WTC11 (cell line): ENCODE measurements at regions not wholly inside any gene's neighbourhood (a gene's known extent, or its start where the extent isn't known, plus 50 kb on each side); places are given as distances from the start of the nearest gene placed in this dataset.

Source experiments
- ATAC-seq: fragments of 200-7000 bp; cut with Tn5 transposase; 2 replicates; pipeline ENCODE4 v1.10.0; 2021; ENCODE audit warnings: mild to moderate bottlenecking, moderate library complexity
- CTCF ChIA-PET: fragments of 300-600 bp; sonication (Branson Sonifier 250); formaldehyde crosslinking; loops from one replicate; lab custom pipeline; 2021; ENCODE audit warnings: antibody characterized with exemption; lab: Charles Lee
- POLR2A ChIA-PET: fragments of 350-600 bp; sonication (Branson Sonifier 250); formaldehyde crosslinking; loops from one replicate; lab custom pipeline; 2021; ENCODE audit warnings: antibody characterized with exemption; lab: Charles Lee
- DNase-seq: peaks from one replicate; pipeline ENCODE4 v3.0.0; 2021; ENCODE audit warnings: low spot score
- H3K27ac Mint-ChIP-seq: 2 replicates; pipeline ENCODE4 v1.8.0; 2021; ENCODE audit warnings: mixed read lengths
- H3K27me3 Mint-ChIP-seq: 2 replicates; pipeline ENCODE4 v1.8.0; 2021; ENCODE audit warnings: low read depth, mild to moderate bottlenecking, moderate library complexity, mixed read lengths
- H3K36me3 Mint-ChIP-seq: 2 replicates; pipeline ENCODE4 v1.8.0; 2021; ENCODE audit warnings: mixed read lengths
- H3K4me1 Mint-ChIP-seq: 2 replicates; pipeline ENCODE4 v1.8.0; 2022; ENCODE audit warnings: mixed read lengths
- H3K4me3 Mint-ChIP-seq: 2 replicates; pipeline ENCODE4 v1.8.0; 2021; ENCODE audit warnings: mild to moderate bottlenecking, moderate library complexity, mixed read lengths
- H3K9me3 Mint-ChIP-seq: 2 replicates; pipeline ENCODE4 v1.8.0; 2021; ENCODE audit warnings: mixed read lengths
- CREM ChIP-seq: sonication (generic); formaldehyde crosslinking; IDR thresholded peaks from 2 replicates; pipeline ENCODE4 v1.8.1; 2022; ENCODE audit warnings: mild to moderate bottlenecking, missing genetic modification reagents, moderate library complexity
- ELF4 ChIP-seq: sonication (generic); formaldehyde crosslinking; IDR thresholded peaks from 2 replicates; pipeline ENCODE4 v1.8.1; 2022; ENCODE audit warnings: low read depth, mild to moderate bottlenecking, moderate library complexity, missing genetic modification reagents
- EMX1 ChIP-seq: fragments of 250-450 bp; sonication (Bioruptor Pico); IDR thresholded peaks from 2 replicates; pipeline ENCODE4 v1.8.0; 2021; ENCODE audit warnings: mild to moderate bottlenecking
- ESRRA ChIP-seq: sonication (generic); formaldehyde crosslinking; IDR thresholded peaks from 2 replicates; pipeline ENCODE4 v1.8.1; 2022; ENCODE audit warnings: mild to moderate bottlenecking, missing genetic modification reagents, borderline replicate concordance
- ETV6 ChIP-seq: sonication (generic); formaldehyde crosslinking; IDR thresholded peaks from 2 replicates; pipeline ENCODE4 v1.8.1; 2022; ENCODE audit warnings: mild to moderate bottlenecking, missing genetic modification reagents
- FOXP1 ChIP-seq: sonication (generic); formaldehyde crosslinking; IDR thresholded peaks from 2 replicates; pipeline ENCODE4 v1.8.0; 2022; ENCODE audit warnings: missing genetic modification reagents, mild to moderate bottlenecking, moderate library complexity, borderline replicate concordance
- MXD4 ChIP-seq: fragments of 250-450 bp; sonication (Bioruptor Pico); IDR thresholded peaks from 2 replicates; pipeline ENCODE4 v1.8.0; 2021; ENCODE audit warnings: mild to moderate bottlenecking, moderate library complexity, borderline replicate concordance
- NFATC4 ChIP-seq: fragments of 250-450 bp; sonication (Bioruptor Pico); IDR thresholded peaks from 2 replicates; pipeline ENCODE4 v1.9.0; 2021; ENCODE audit warnings: mild to moderate bottlenecking
- NFYB ChIP-seq: sonication (generic); formaldehyde crosslinking; conservative IDR thresholded peaks from 2 replicates; pipeline ENCODE4 v1.8.0; 2022; ENCODE audit warnings: low read depth, missing genetic modification reagents
- NR1H2 ChIP-seq: sonication (generic); formaldehyde crosslinking; IDR thresholded peaks from 2 replicates; pipeline ENCODE4 v1.9.0; 2021; ENCODE audit warnings: mild to moderate bottlenecking, moderate library complexity, missing genetic modification reagents
- NR3C1 ChIP-seq: sonication (generic); formaldehyde crosslinking; conservative IDR thresholded peaks from 2 replicates; pipeline ENCODE4 v1.8.1; 2023; ENCODE audit warnings: low read depth, mild to moderate bottlenecking, missing genetic modification reagents
- RELA ChIP-seq: sonication (generic); formaldehyde crosslinking; IDR thresholded peaks from 2 replicates; pipeline ENCODE4 v1.8.1; 2022; ENCODE audit warnings: missing genetic modification reagents, mild to moderate bottlenecking, borderline replicate concordance
- RORB ChIP-seq: fragments of 250-450 bp; sonication (Bioruptor Pico); IDR thresholded peaks from 2 replicates; pipeline ENCODE4 v1.9.0; 2021; ENCODE audit warnings: mild to moderate bottlenecking
- ZBTB21 ChIP-seq: sonication (generic); formaldehyde crosslinking; IDR thresholded peaks from 2 replicates; pipeline ENCODE4 v1.8.1; 2023; ENCODE audit warnings: mild to moderate bottlenecking, missing genetic modification reagents, borderline replicate concordance
- ZNF416 ChIP-seq: fragments of 250-450 bp; sonication (Bioruptor Pico); IDR thresholded peaks from 2 replicates; pipeline ENCODE4 v1.9.0; 2021; ENCODE audit warnings: mild to moderate bottlenecking, inconsistent platforms
- TF ChIP-seq, protein P1 (sequence below): sonication (generic); formaldehyde crosslinking; IDR thresholded peaks from 2 replicates; pipeline ENCODE4 v1.8.1; 2022; ENCODE audit warnings: mild to moderate bottlenecking, moderate library complexity, missing genetic modification reagents
- TF ChIP-seq, protein P2 (sequence below): sonication (generic); formaldehyde crosslinking; IDR thresholded peaks from 2 replicates; pipeline ENCODE4 v1.8.1; 2023; ENCODE audit warnings: mild to moderate bottlenecking, missing genetic modification reagents
- TF ChIP-seq, protein P3 (sequence below): sonication (generic); formaldehyde crosslinking; IDR thresholded peaks from 2 replicates; pipeline ENCODE4 v1.8.0; 2022; ENCODE audit warnings: mild to moderate bottlenecking, missing genetic modification reagents
- TF ChIP-seq, protein P4 (sequence below): sonication (generic); formaldehyde crosslinking; conservative IDR thresholded peaks from 2 replicates; pipeline ENCODE4 v1.8.1; 2023; ENCODE audit warnings: mild to moderate bottlenecking, low read depth, missing genetic modification reagents, moderate library complexity
- TF ChIP-seq, protein P5 (sequence below): sonication (generic); formaldehyde crosslinking; IDR thresholded peaks from 2 replicates; pipeline ENCODE4 v1.8.1; 2023; ENCODE audit warnings: mild to moderate bottlenecking, moderate library complexity, missing genetic modification reagents
- TF ChIP-seq, protein P6 (sequence below): sonication (generic); formaldehyde crosslinking; IDR thresholded peaks from 2 replicates; pipeline ENCODE4 v1.8.1; 2023; ENCODE audit warnings: mild to moderate bottlenecking, missing genetic modification reagents

DNA sequence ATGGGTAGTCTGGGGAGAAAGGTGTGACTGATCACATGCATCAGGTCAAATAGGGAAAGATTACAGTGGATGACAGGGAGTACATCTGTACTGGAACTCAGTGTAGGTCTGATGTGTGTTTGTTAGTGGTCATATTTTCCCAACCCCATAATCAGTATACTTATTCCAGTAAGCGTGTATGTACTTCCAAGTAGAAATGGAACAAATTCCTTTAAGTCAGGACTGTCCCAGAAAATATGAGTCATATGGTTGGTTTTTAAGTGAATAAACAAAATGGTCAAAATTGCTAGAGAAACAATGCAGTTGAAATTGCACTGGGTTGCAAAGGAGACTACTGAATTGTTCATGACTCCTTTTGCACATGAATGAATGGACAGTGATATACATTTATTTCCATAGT, 118.8 kb upstream of the MYO3A start:
- H3K27ac Mint-ChIP-seq = no peak overlapping the region
- TF ChIP-seq, protein P1, sequence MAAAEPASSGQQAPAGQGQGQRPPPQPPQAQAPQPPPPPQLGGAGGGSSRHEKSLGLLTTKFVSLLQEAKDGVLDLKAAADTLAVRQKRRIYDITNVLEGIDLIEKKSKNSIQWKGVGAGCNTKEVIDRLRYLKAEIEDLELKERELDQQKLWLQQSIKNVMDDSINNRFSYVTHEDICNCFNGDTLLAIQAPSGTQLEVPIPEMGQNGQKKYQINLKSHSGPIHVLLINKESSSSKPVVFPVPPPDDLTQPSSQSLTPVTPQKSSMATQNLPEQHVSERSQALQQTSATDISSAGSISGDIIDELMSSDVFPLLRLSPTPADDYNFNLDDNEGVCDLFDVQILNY (CRISPR knock-in tag) = no peak
- TF ChIP-seq, protein P2, sequence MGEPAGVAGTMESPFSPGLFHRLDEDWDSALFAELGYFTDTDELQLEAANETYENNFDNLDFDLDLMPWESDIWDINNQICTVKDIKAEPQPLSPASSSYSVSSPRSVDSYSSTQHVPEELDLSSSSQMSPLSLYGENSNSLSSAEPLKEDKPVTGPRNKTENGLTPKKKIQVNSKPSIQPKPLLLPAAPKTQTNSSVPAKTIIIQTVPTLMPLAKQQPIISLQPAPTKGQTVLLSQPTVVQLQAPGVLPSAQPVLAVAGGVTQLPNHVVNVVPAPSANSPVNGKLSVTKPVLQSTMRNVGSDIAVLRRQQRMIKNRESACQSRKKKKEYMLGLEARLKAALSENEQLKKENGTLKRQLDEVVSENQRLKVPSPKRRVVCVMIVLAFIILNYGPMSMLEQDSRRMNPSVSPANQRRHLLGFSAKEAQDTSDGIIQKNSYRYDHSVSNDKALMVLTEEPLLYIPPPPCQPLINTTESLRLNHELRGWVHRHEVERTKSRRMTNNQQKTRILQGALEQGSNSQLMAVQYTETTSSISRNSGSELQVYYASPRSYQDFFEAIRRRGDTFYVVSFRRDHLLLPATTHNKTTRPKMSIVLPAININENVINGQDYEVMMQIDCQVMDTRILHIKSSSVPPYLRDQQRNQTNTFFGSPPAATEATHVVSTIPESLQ (CRISPR knock-in tag) = no peak
- TF ChIP-seq CREM (CRISPR knock-in tag) = no peak
- TF ChIP-seq, protein P3, sequence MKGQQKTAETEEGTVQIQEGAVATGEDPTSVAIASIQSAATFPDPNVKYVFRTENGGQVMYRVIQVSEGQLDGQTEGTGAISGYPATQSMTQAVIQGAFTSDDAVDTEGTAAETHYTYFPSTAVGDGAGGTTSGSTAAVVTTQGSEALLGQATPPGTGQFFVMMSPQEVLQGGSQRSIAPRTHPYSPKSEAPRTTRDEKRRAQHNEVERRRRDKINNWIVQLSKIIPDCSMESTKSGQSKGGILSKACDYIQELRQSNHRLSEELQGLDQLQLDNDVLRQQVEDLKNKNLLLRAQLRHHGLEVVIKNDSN (CRISPR knock-in tag) = no peak
- ATAC-seq (no peak), DNase-seq (no peak)
- ChIA-PET CTCF (no interaction called here), POLR2A (no interaction called here)
- H3K27me3 Mint-ChIP-seq = no peaks in the 10 kb centered on the region
- peaks cover 13% of the 10 kb centered on the region for H3K9me3 Mint-ChIP-seq
- peaks cover 2% of the 10 kb centered on the region; the same call in 1 of the 2 replicates for H3K36me3 Mint-ChIP-seq
- no peak overlapping the region for H3K4me3 Mint-ChIP-seq
- H3K4me1 Mint-ChIP-seq = peaks cover 36% of the 10 kb centered on the region

DNA sequence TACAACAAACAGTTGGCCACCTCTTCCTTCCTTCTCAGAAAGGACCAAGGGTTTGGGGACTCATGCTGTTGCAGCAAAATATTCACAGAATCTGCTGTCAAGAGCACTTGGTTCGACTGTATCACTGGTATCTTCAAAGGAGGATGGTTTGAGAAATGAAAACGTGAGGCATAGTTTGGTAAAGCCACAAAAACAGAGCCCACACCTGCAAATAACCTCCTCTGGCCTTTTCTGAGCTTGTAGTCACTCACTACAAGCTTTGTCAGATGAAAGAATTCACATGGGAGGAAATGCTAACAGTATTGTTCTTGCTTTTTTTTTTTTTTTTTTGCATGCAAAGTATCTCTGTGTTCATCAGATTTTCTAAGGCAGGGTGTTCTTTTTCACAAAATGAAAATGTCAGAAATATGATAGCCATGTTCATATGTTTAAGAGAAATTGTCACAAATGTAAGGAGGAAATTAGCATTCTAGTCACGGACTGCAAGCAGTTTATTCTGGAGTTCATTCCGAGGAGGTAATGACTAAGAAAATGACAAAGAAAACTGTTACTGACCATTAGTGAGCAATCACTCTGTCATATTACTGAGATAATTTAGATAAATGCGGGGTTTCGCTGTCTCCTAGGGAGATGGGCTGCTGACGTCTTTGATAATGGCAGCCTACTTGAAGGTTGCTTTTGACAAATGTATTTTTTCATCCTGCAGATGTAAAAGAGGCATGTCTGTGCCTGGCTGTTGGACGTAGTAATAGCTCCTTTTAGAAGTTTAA, 117.8 kb upstream of the MYO3A start:
- ChIA-PET CTCF (interaction anchor here (0.6 to 0.7 kb wide), 2 partner anchors 156 to 701 kb away, joined by 5 to 6 read pairs; no protein-coding TSS in a partner anchor), POLR2A (no interaction called here)
- Mint-ChIP-seq H3K4me1 (peaks cover 36% of the 10 kb centered on the region), H3K36me3 (peaks cover 2% of the 10 kb centered on the region; the same call in 1 of the 2 replicates), H3K4me3 (no peak overlapping the region), H3K27me3 (no peaks in the 10 kb centered on the region), H3K9me3 (peaks cover 13% of the 10 kb centered on the region), H3K27ac (no peak overlapping the region)
- DNase-seq (no peak), ATAC-seq (no peak)
- TF ChIP-seq NR3C1 (CRISPR knock-in tag) = no peak
- TF ChIP-seq, protein P4, sequence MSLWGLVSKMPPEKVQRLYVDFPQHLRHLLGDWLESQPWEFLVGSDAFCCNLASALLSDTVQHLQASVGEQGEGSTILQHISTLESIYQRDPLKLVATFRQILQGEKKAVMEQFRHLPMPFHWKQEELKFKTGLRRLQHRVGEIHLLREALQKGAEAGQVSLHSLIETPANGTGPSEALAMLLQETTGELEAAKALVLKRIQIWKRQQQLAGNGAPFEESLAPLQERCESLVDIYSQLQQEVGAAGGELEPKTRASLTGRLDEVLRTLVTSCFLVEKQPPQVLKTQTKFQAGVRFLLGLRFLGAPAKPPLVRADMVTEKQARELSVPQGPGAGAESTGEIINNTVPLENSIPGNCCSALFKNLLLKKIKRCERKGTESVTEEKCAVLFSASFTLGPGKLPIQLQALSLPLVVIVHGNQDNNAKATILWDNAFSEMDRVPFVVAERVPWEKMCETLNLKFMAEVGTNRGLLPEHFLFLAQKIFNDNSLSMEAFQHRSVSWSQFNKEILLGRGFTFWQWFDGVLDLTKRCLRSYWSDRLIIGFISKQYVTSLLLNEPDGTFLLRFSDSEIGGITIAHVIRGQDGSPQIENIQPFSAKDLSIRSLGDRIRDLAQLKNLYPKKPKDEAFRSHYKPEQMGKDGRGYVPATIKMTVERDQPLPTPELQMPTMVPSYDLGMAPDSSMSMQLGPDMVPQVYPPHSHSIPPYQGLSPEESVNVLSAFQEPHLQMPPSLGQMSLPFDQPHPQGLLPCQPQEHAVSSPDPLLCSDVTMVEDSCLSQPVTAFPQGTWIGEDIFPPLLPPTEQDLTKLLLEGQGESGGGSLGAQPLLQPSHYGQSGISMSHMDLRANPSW = no peak
- TF ChIP-seq, protein P5, sequence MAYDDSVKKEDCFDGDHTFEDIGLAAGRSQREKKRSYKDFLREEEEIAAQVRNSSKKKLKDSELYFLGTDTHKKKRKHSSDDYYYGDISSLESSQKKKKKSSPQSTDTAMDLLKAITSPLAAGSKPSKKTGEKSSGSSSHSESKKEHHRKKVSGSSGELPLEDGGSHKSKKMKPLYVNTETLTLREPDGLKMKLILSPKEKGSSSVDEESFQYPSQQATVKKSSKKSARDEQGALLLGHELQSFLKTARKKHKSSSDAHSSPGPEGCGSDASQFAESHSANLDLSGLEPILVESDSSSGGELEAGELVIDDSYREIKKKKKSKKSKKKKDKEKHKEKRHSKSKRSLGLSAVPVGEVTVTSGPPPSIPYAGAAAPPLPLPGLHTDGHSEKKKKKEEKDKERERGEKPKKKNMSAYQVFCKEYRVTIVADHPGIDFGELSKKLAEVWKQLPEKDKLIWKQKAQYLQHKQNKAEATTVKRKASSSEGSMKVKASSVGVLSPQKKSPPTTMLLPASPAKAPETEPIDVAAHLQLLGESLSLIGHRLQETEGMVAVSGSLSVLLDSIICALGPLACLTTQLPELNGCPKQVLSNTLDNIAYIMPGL (CRISPR knock-in tag) = no peak
- TF ChIP-seq, protein P6, sequence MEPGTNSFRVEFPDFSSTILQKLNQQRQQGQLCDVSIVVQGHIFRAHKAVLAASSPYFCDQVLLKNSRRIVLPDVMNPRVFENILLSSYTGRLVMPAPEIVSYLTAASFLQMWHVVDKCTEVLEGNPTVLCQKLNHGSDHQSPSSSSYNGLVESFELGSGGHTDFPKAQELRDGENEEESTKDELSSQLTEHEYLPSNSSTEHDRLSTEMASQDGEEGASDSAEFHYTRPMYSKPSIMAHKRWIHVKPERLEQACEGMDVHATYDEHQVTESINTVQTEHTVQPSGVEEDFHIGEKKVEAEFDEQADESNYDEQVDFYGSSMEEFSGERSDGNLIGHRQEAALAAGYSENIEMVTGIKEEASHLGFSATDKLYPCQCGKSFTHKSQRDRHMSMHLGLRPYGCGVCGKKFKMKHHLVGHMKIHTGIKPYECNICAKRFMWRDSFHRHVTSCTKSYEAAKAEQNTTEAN (CRISPR knock-in tag) = no peak
- no peak for TF ChIP-seq NFYB (CRISPR knock-in tag)
- TF ChIP-seq ETV6 (CRISPR knock-in tag) = no peak
- no peak for TF ChIP-seq FOXP1 (CRISPR knock-in tag)
- TF ChIP-seq RORB = no peak
- TF ChIP-seq RELA (CRISPR knock-in tag) = no peak
- no peak for TF ChIP-seq EMX1 (CRISPR knock-in tag)
- no peak for TF ChIP-seq MXD4
- no peak for TF ChIP-seq ZNF416 (CRISPR knock-in tag)
- no peak for TF ChIP-seq NFATC4 (CRISPR knock-in tag)
- no peak for TF ChIP-seq ELF4 (CRISPR knock-in tag)
- no peak for TF ChIP-seq ZBTB21 (CRISPR knock-in tag)
- no peak for TF ChIP-seq ESRRA (CRISPR knock-in tag)
- TF ChIP-seq NR1H2 (CRISPR knock-in tag) = no peak
